ENCODE measurements at regions not wholly inside any gene's neighbourhood (a gene's known extent, or its start where the extent isn't known, plus 50 kb on each side); places are given as distances from the start of the nearest gene placed in this dataset.

DNA sequence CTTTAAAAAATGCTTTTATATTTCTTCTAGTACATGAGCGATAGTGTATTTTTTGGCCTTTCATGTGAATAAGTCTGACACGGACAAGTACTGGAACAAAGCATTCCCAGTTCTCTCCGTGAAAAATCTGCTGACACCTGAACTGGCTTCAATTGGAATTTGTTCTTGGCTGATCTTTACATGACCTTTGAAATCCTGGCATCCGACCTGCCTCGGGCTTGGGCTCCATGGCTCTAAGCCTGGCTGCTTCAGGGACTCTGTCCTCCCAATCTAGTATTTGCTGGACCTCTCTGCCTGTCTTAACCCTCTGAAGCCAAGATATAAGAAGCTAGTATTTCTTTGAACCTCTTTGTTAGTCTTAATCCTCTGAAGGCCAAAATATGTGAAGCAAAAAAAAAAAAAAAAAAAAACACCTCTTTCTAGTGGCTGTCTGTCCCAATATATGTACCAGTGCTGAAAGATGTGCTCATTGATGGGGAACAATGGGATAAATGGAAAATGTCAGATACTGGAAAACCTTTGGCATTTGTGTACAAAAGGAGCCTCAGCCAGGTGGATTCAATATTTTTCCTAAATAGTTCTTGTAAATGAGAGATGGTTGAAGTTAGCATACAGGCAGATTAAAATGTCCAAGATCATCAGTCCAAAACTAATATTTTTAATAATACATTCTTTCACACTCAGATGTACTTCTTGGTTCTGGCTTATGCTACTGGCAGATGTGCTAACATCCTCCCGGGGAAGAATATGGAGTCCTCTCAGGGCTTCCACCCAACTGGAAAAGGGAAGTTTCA is 470.6 kb downstream of the TUSC1 start:
- ChIA-PET CTCF (no interaction called here), POLR2A (no interaction called here)
- H3K9me3 ChIP-seq (ENCODE audit: control insufficient read depth, insufficient read depth, low read depth, low read length) = no peaks in the 10 kb centered on the region

GRCh38 chr9:25206027-25206426 is 472.2 kb downstream of the TUSC1 start:
- ChIA-PET POLR2A (no interaction called here), CTCF (no interaction called here)
- no peak overlapping the region for H3K27ac ChIP-seq (ENCODE audit: extremely low read depth, low read depth, low read length)
- H3K4me3 ChIP-seq (ENCODE audit: low read depth, low read length) = no peak overlapping the region
- H3K4me1 ChIP-seq (ENCODE audit: control insufficient read depth, insufficient read depth, low read length) = no peaks in the 10 kb centered on the region
- H3K9me3 ChIP-seq (ENCODE audit: control insufficient read depth, insufficient read depth, low read depth, low read length) = no peaks in the 10 kb centered on the region
- no peaks in the 10 kb centered on the region for H3K36me3 ChIP-seq (ENCODE audit: control insufficient read depth in 2 of 2, insufficient read depth in 1 of 2, low read length in 2 of 2)
- TF ChIP-seq GLI4 (tag by site-specific recombination; IDR thresholded peaks at IDR 0.05) (no peak), ZNF248 (tag by site-specific recombination; IDR thresholded peaks at IDR 0.05) (no peak), ZNF747 (tag by site-specific recombination; IDR thresholded peaks at IDR 0.05) (no peak), ZXDB (tag by site-specific recombination; IDR thresholded peaks at IDR 0.05) (no peak), ZNF600 (tag by site-specific recombination; IDR thresholded peaks at IDR 0.05) (no peak), ZNF514 (tag by site-specific recombination; IDR thresholded peaks at IDR 0.05) (no peak), ZBTB8A (tag by site-specific recombination; IDR thresholded peaks at IDR 0.05) (no peak), ZNF837 (tag by site-specific recombination; IDR thresholded peaks at IDR 0.05) (no peak), ZNF843 (tag by site-specific recombination; IDR thresholded peaks at IDR 0.05) (no peak), KLF1 (tag by site-specific recombination; IDR thresholded peaks at IDR 0.05) (no peak), ZNF416 (tag by site-specific recombination; IDR thresholded peaks at IDR 0.05) (no peak), ZNF350 (tag by site-specific recombination; IDR thresholded peaks at IDR 0.05) (no peak), ZNF776 (tag by site-specific recombination; IDR thresholded peaks at IDR 0.05; ENCODE audit: borderline replicate concordance) (no peak), KLF8 (tag by site-specific recombination; IDR thresholded peaks at IDR 0.05) (no peak), BCL11B (tag by site-specific recombination; IDR thresholded peaks at IDR 0.05; ENCODE audit: low read depth) (no peak)
- TF ChIP-seq, protein P1, sequence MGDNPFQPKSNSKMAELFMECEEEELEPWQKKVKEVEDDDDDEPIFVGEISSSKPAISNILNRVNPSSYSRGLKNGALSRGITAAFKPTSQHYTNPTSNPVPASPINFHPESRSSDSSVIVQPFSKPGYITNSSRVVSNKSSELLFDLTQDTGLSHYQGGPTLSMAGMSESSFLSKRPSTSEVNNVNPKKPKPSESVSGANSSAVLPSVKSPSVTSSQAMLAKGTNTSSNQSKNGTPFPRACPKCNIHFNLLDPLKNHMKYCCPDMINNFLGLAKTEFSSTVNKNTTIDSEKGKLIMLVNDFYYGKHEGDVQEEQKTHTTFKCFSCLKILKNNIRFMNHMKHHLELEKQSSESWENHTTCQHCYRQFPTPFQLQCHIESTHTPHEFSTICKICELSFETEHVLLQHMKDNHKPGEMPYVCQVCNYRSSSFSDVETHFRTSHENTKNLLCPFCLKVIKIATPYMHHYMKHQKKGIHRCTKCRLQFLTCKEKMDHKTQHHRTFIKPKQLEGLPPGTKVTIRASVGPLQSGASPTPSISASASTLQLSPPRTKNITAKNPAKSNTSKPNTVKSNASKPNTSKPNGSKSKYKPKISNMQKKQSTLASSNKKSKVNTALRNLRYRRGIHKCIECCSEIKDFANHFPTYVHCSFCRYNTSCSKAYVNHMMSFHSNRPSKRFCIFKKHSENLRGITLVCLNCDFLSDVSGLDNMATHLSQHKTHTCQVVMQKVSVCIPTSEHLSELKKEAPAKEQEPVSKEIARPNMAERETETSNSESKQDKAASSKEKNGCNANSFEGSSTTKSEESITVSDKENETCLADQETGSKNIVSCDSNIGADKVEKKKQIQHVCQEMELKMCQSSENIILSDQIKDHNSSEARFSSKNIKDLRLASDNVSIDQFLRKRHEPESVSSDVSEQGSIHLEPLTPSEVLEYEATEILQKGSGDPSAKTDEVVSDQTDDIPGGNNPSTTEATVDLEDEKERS (tag by site-specific recombination; IDR thresholded peaks at IDR 0.05) = no peak
- TF ChIP-seq, protein P2, sequence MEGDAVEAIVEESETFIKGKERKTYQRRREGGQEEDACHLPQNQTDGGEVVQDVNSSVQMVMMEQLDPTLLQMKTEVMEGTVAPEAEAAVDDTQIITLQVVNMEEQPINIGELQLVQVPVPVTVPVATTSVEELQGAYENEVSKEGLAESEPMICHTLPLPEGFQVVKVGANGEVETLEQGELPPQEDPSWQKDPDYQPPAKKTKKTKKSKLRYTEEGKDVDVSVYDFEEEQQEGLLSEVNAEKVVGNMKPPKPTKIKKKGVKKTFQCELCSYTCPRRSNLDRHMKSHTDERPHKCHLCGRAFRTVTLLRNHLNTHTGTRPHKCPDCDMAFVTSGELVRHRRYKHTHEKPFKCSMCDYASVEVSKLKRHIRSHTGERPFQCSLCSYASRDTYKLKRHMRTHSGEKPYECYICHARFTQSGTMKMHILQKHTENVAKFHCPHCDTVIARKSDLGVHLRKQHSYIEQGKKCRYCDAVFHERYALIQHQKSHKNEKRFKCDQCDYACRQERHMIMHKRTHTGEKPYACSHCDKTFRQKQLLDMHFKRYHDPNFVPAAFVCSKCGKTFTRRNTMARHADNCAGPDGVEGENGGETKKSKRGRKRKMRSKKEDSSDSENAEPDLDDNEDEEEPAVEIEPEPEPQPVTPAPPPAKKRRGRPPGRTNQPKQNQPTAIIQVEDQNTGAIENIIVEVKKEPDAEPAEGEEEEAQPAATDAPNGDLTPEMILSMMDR (tag by site-specific recombination; IDR thresholded peaks at IDR 0.05) = no peak

More for the DNA sequence above, 470.6 kb downstream of the TUSC1 start:
- Histone ChIP-seq H3K4me1 (ENCODE audit: control insufficient read depth, insufficient read depth, low read length) (no peaks in the 10 kb centered on the region), H3K4me3 (ENCODE audit: low read depth, low read length) (no peak overlapping the region), H3K27ac (ENCODE audit: extremely low read depth, low read depth, low read length) (no peak overlapping the region), H3K36me3 (ENCODE audit: control insufficient read depth in 2 of 2, insufficient read depth in 1 of 2, low read length in 2 of 2) (no peaks in the 10 kb centered on the region)
- TF ChIP-seq, protein P3, sequence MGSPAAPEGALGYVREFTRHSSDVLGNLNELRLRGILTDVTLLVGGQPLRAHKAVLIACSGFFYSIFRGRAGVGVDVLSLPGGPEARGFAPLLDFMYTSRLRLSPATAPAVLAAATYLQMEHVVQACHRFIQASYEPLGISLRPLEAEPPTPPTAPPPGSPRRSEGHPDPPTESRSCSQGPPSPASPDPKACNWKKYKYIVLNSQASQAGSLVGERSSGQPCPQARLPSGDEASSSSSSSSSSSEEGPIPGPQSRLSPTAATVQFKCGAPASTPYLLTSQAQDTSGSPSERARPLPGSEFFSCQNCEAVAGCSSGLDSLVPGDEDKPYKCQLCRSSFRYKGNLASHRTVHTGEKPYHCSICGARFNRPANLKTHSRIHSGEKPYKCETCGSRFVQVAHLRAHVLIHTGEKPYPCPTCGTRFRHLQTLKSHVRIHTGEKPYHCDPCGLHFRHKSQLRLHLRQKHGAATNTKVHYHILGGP (tag by site-specific recombination; IDR thresholded peaks at IDR 0.05) = no peak
- no peak for TF ChIP-seq SCRT2 (tag by site-specific recombination; IDR thresholded peaks at IDR 0.05)
- no peak for TF ChIP-seq ZEB2 (tag by site-specific recombination; IDR thresholded peaks at IDR 0.05)
- no peak for TF ChIP-seq GFI1B (tag by site-specific recombination; IDR thresholded peaks at IDR 0.05)
- no peak for TF ChIP-seq ZNF324 (tag by site-specific recombination; IDR thresholded peaks at IDR 0.05)
- no peak for TF ChIP-seq MZF1 (tag by site-specific recombination; IDR thresholded peaks at IDR 0.05; ENCODE audit: borderline replicate concordance)
- no peak for TF ChIP-seq ZNF211 (tag by site-specific recombination; IDR thresholded peaks at IDR 0.05; ENCODE audit: low read depth)
- TF ChIP-seq ZNF544 (tag by site-specific recombination; IDR thresholded peaks at IDR 0.05) = no peak
- TF ChIP-seq ZNF623 (tag by site-specific recombination; IDR thresholded peaks at IDR 0.05) = no peak
- no peak for TF ChIP-seq ZBTB44 (tag by site-specific recombination; IDR thresholded peaks at IDR 0.05)
- no peak for TF ChIP-seq ZNF558 (tag by site-specific recombination; IDR thresholded peaks at IDR 0.05)
- TF ChIP-seq ZNF692 (tag by site-specific recombination; IDR thresholded peaks at IDR 0.05) = no peak

Measured in HEK293 (cell line).